Endothelial cell of hepatic sinusoid (primary cell): ENCODE measurements at regions not wholly inside any gene's neighbourhood (a gene's known extent, or its start where the extent isn't known, plus 50 kb on each side); places are given as distances from the start of the nearest gene placed in this dataset.

ENCODE experiments used
- in situ Hi-C: cut with HindIII; loops from 2 replicates; pipeline ENCODE4 v1.10.0; 2017; ENCODE audit warnings: low sequenced_read_pairs

- in situ Hi-C loops, result no loop called here
These were observed 105.4 kb upstream of the CDH11 start for GRCh38 chr16:65227150-65227835.

GRCh38 chr16:65226077-65226476 is 104.2 kb upstream of the CDH11 start:
- in situ Hi-C loops, result no loop called here

- in situ Hi-C loops, result no loop called here
These were observed 103.6 kb upstream of the CDH11 start for GRCh38 chr16:65225488-65225887.

GRCh38 chr16:65224994-65225393 is 103.1 kb upstream of the CDH11 start:
- in situ Hi-C loops, result no loop called here

GRCh38 chr16:65224471-65224870 is 102.6 kb upstream of the CDH11 start:
- in situ Hi-C loops, result no loop called here

- in situ Hi-C loops, result no loop called here
These were observed 101.5 kb upstream of the CDH11 start for GRCh38 chr16:65223335-65223734.

- in situ Hi-C loops, result no loop called here
These were observed 100.7 kb upstream of the CDH11 start for GRCh38 chr16:65222536-65222935.

GRCh38 chr16:65222049-65222448 is 100.2 kb upstream of the CDH11 start:
- in situ Hi-C loops, result no loop called here

- in situ Hi-C loops, result no loop called here
These were observed 97.9 kb upstream of the CDH11 start for GRCh38 chr16:65219786-65220185.

GRCh38 chr16:65218348-65218747 is 96.5 kb upstream of the CDH11 start:
- in situ Hi-C loops, result no loop called here

GRCh38 chr16:65213866-65214595 is 92.2 kb upstream of the CDH11 start:
- in situ Hi-C loops, result no loop called here

- in situ Hi-C loops, result no loop called here
These were observed 90.9 kb upstream of the CDH11 start for GRCh38 chr16:65212791-65213190.

GRCh38 chr16:65212240-65212639 is 90.4 kb upstream of the CDH11 start:
- in situ Hi-C loops, result no loop called here

- in situ Hi-C loops, result no loop called here
These were observed 80.6 kb upstream of the CDH11 start for GRCh38 chr16:65202461-65202860.

- in situ Hi-C loops, result no loop called here
These were observed 79.6 kb upstream of the CDH11 start for GRCh38 chr16:65201511-65201910.

GRCh38 chr16:65200857-65201256 is 79.0 kb upstream of the CDH11 start:
- in situ Hi-C loops, result no loop called here

- in situ Hi-C loops, result no loop called here
These were observed 78.4 kb upstream of the CDH11 start for GRCh38 chr16:65200156-65200773.

GRCh38 chr16:65196420-65197075 is 74.7 kb upstream of the CDH11 start:
- in situ Hi-C loops, result no loop called here

- in situ Hi-C loops, result no loop called here
These were observed 74.1 kb upstream of the CDH11 start for GRCh38 chr16:65195998-65196397.

- in situ Hi-C loops, result no loop called here
These were observed 63.4 kb upstream of the CDH11 start for GRCh38 chr16:65185241-65185778.

GRCh38 chr16:65181071-65181561 is 59.3 kb upstream of the CDH11 start:
- in situ Hi-C loops, result no loop called here
